ENCODE measurements at regions not wholly inside any gene's neighbourhood (a gene's known extent, or its start where the extent isn't known, plus 50 kb on each side); places are given as distances from the start of the nearest gene placed in this dataset.

DNA sequence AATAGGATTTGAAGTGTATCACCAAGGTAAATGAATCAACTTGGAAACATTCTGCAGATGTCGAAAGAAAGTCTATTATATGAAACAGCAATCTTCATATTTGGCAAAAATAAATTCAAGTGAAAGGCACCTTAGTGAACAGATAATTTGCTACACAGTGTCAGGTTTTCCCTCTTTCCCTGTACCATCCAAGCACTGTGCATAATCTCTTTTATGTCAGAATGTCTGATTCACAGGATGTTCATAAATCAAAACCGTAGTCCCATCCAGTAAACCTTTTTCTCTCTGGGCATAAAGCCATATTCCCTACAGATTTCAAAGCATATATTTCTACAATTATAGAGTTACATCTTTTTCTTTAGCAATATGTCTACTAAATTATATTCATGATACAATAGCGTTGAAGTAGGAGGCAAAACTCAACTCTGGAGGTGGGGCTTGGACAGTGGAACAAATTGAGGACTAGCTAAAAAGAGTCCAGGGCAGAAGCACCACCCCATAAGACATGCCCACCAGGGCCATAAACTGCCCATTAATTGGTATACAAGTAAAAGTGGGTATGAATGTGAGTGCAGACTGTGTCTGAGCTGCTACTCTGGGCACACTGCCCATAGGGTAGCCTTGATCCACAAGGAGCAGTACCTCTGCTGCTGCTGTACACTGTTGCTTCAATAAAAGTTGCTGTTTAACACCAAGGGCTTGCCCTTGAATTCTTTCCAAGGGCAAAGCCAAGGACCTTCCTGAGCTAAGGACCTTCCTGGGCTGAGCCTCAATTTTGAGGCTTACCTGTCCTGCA is 72.1 kb upstream of the MYCBP2 start:
- in situ Hi-C loops (cut with MboI; ENCODE audit: low sequenced_read_pairs, unreplicated experiment), result no loop called here
- TF ChIP-seq, protein P1, sequence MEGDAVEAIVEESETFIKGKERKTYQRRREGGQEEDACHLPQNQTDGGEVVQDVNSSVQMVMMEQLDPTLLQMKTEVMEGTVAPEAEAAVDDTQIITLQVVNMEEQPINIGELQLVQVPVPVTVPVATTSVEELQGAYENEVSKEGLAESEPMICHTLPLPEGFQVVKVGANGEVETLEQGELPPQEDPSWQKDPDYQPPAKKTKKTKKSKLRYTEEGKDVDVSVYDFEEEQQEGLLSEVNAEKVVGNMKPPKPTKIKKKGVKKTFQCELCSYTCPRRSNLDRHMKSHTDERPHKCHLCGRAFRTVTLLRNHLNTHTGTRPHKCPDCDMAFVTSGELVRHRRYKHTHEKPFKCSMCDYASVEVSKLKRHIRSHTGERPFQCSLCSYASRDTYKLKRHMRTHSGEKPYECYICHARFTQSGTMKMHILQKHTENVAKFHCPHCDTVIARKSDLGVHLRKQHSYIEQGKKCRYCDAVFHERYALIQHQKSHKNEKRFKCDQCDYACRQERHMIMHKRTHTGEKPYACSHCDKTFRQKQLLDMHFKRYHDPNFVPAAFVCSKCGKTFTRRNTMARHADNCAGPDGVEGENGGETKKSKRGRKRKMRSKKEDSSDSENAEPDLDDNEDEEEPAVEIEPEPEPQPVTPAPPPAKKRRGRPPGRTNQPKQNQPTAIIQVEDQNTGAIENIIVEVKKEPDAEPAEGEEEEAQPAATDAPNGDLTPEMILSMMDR (IDR thresholded peaks at IDR 0.05; ENCODE audit: borderline replicate concordance, control extremely low read depth, extremely low read depth, insufficient read depth, missing control alignments), result no peak
- DNase-seq (ENCODE audit: low spot score), result no peak

DNA sequence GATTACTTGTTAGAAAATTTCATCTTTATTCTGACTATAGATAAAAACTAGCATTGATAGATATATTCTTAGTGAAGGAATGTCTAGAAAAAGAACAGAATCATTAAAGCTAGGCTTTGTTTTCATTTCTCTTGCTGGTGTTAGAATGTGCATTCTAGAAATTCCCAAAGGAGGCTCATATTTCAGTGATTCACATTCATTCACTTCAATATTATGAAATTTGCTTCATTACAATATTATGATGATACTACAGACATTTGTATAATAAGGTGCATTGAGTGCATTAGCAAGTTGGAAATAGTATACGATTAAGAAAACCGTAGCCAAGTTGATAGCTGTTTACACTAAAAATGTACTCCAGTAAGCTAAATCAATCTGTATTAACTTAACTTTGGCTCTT is 70.7 kb upstream of the MYCBP2 start:
- in situ Hi-C loops (cut with MboI; ENCODE audit: low sequenced_read_pairs, unreplicated experiment), result no loop called here
- no peak for DNase-seq (ENCODE audit: low spot score)
- TF ChIP-seq, protein P1 (IDR thresholded peaks at IDR 0.05; ENCODE audit: borderline replicate concordance, control extremely low read depth, extremely low read depth, insufficient read depth, missing control alignments), result no peak

DNA sequence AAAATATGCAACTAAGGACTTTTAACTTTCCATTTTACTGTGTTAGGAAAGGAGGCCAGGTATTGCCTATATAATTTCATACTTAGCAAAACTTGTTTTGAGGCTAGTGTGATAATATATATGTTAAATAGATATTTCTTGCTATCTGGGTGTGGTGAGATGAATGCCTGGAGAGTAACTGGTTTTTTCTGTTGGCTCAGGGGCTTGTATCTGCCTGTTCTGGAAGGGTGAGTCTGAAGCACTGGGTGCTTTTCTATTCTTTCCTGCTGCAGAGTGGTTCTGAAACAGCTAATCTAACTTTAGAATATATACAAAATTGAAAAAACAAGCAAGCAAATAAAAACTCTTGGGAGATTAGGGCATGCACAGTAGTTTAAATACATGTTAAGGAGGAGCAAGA is 64.6 kb upstream of the MYCBP2 start:
- TF ChIP-seq, protein P1 (IDR thresholded peaks at IDR 0.05; ENCODE audit: borderline replicate concordance, control extremely low read depth, extremely low read depth, insufficient read depth, missing control alignments), result no peak

DNA sequence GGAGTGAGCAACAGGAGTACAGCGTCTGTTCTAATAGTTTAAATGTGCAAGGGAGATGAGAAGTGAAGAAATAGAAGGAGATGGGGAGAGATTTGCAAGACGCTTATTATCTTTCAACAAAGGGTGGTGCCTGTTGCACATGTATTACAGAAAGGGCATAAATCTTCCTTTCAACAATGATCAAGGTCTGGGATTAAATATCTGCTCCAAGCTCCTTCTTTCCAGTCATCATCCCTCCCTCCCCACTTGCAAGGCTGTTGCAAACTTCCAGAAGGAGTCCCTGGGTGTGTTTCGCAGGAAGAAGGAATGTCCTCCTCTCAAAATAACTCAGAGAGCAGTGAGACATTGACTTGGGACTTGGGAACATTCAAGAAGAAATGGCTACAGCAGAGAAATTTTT is 63.5 kb upstream of the MYCBP2 start:
- no peak for DNase-seq (ENCODE audit: low spot score)
- in situ Hi-C loops (cut with MboI; ENCODE audit: low sequenced_read_pairs, unreplicated experiment), result no loop called here

More for the DNA sequence above, 64.6 kb upstream of the MYCBP2 start:
- DNase-seq (ENCODE audit: low spot score), result no peak
- in situ Hi-C loops (cut with MboI; ENCODE audit: low sequenced_read_pairs, unreplicated experiment), result no loop called here

DNA sequence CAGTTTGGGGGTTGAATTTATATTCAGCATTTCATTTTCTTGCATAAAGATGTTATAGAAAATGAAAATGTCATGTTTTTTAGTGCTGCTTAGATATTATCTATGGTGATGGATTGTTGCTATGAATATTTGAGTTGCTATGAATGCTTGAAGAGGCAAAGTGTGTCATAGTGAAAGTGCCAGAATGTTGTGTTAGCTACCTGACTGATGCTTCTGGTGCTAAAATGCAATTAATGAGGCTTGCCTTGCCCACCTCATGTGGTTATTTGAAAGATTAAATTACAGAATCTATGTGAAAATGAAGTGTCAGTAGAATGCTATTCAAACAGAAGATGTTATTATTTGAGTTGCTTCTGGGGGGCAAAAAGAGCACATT is 62.7 kb upstream of the MYCBP2 start:
- TF ChIP-seq, protein P1 (IDR thresholded peaks at IDR 0.05; ENCODE audit: borderline replicate concordance, control extremely low read depth, extremely low read depth, insufficient read depth, missing control alignments), result no peak
- no peak for DNase-seq (ENCODE audit: low spot score)
- in situ Hi-C loops (cut with MboI; ENCODE audit: low sequenced_read_pairs, unreplicated experiment), result no loop called here

More for the DNA sequence above, 63.5 kb upstream of the MYCBP2 start:
- TF ChIP-seq, protein P1 (IDR thresholded peaks at IDR 0.05; ENCODE audit: borderline replicate concordance, control extremely low read depth, extremely low read depth, insufficient read depth, missing control alignments), result no peak

DNA sequence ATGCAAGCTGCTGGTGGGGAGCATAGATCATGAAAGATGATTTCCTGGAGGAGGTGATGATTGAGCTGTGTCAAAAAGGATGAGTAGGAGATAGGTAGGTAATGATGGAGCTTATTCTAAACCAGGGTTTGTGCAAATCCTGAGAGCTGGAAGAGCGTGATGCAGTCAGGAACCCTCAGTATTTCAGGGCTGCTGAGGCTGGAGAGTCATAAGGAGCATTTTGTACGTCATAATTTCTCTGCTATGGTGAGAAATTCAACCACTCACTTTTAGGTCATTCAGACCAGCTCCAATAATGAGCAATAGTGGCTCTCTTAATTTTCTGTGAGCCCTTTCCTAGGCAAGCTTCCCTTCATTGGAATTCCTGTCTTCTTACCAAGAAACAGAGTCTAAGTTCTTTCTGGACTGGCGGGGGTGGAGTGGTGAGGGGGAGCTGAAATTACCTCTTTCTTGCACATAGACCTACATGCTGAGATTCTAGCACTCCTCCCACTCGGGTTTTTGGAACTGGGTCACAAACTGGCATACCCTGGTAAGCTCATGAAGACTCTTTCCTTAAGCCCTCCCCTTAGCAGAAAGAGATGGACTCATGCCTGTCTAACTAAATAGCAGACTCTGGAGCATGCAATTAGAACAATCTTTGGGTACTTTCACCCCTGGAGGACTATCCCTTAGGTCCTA is 62.2 kb upstream of the MYCBP2 start:
- TF ChIP-seq, protein P1 (IDR thresholded peaks at IDR 0.05; ENCODE audit: borderline replicate concordance, control extremely low read depth, extremely low read depth, insufficient read depth, missing control alignments), result no peak
- DNase-seq (ENCODE audit: low spot score), result no peak
- in situ Hi-C loops (cut with MboI; ENCODE audit: low sequenced_read_pairs, unreplicated experiment), result no loop called here
